Esophagus squamous epithelium (tissue), 4 donors: ENCODE measurements at regions not wholly inside any gene's neighbourhood (a gene's known extent, or its start where the extent isn't known, plus 50 kb on each side); places are given as distances from the start of the nearest gene placed in this dataset.

Experiments
- CTCF ChIP-seq, 6 experiments: fragments of 450-650 bp in 4 of 6; fragments of 200-600 bp in 2 of 6; sonication (generic) in 2 of 6; IDR thresholded peaks; one replicate each; pipeline ENCODE4 v1.5.1; 2016 to 2019; ENCODE audit warnings: antibody characterized with exemption in 6 of 6, mild to moderate bottlenecking in 4 of 6, moderate library complexity in 4 of 6
- POLR2A ChIP-seq, 4 donors: fragments of 450-650 bp; IDR thresholded peaks; one replicate each; pipeline ENCODE4 v1.6.1; 2017; ENCODE audit warnings: antibody characterized with exemption in 4 of 4, mild to moderate bottlenecking in 4 of 4, moderate library complexity in 3 of 4

- TF ChIP-seq CTCF (IDR thresholded peaks at IDR 0.05) (no peak), POLR2A (IDR thresholded peaks at IDR 0.05) (no peak)
Measured at GRCh38 chr2:181268174-181268867, 188.9 kb upstream of the ITGA4 start.
